OCI-LY1 (cell line): ENCODE measurements at regions not wholly inside any gene's neighbourhood (a gene's known extent, or its start where the extent isn't known, plus 50 kb on each side); places are given as distances from the start of the nearest gene placed in this dataset.

Experiments
- H2AFZ ChIP-seq: fragments of 200-600 bp; sonication (generic), shearing (Covaris generic); 2 replicates; pipeline ENCODE4 v1.6.0; 2014; ENCODE audit warnings: antibody characterized with exemption, mild to moderate bottlenecking, low read length
- H3F3A ChIP-seq: fragments of 200-600 bp; sonication (generic), shearing (Covaris generic); 2 replicates; pipeline ENCODE4 v1.6.0; 2014; ENCODE audit warnings: mild to moderate bottlenecking, antibody characterized with exemption, low read length, moderate library complexity; ENCODE audit not compliant: insufficient read depth
- H3K27ac ChIP-seq: fragments of 200-600 bp; sonication (generic); 2 replicates; pipeline ENCODE4 v1.5.1; 2014; ENCODE audit warnings: low read length, mixed run types, mild to moderate bottlenecking, low read depth; ENCODE audit not compliant: poor library complexity, severe bottlenecking
- H3K27me3 ChIP-seq: fragments of 200-600 bp; sonication (generic); 2 replicates; pipeline ENCODE4 v1.6.0; 2014; ENCODE audit warnings: antibody characterized with exemption, mild to moderate bottlenecking, low read length, moderate library complexity; ENCODE audit not compliant: insufficient read depth
- H3K36me3 ChIP-seq: fragments of 200-600 bp; sonication (generic); 2 replicates; pipeline ENCODE4 v1.6.1; 2014; ENCODE audit warnings: mild to moderate bottlenecking, antibody characterized with exemption, low read length, moderate library complexity, mixed read lengths; ENCODE audit not compliant: insufficient read depth
- H3K4me1 ChIP-seq: fragments of 200-600 bp; sonication (generic); 2 replicates; pipeline ENCODE4 v1.5.1; 2014; ENCODE audit warnings: mild to moderate bottlenecking, low read length, moderate library complexity; ENCODE audit not compliant: insufficient read depth, severe bottlenecking
- H3K4me2 ChIP-seq: fragments of 200-600 bp; sonication (generic), shearing (Covaris generic); 2 replicates; pipeline ENCODE4 v1.6.1; 2014; ENCODE audit warnings: low read length
- H3K4me3 ChIP-seq: fragments of 200-600 bp; sonication (generic); 2 replicates; pipeline ENCODE4 v1.5.1; 2014; ENCODE audit warnings: low read length, low read depth, mild to moderate bottlenecking, mixed read lengths; ENCODE audit not compliant: poor library complexity, severe bottlenecking
- H3K79me2 ChIP-seq: fragments of 200-600 bp; shearing (Covaris generic); 2 replicates; pipeline ENCODE4 v1.6.1; 2016; ENCODE audit warnings: mixed run types, low read length, mixed read lengths; ENCODE audit not compliant: insufficient read depth
- H3K9ac ChIP-seq: fragments of 200-600 bp; sonication (generic), shearing (Covaris generic); 2 replicates; pipeline ENCODE4 v1.6.1; 2014; ENCODE audit warnings: mild to moderate bottlenecking, low read length, mixed read lengths
- H3K9me2 ChIP-seq: fragments of 200-600 bp; sonication (generic), shearing (Covaris generic); 2 replicates; pipeline ENCODE4 v1.6.1; 2014; ENCODE audit warnings: low read depth, mild to moderate bottlenecking, low read length, mixed read lengths
- H3K9me3 ChIP-seq: fragments of 200-600 bp; shearing (Covaris generic); 2 replicates; pipeline ENCODE4 v1.6.1; 2014; ENCODE audit warnings: low read length, mixed read lengths
- H4K20me1 ChIP-seq: fragments of 200-600 bp; sonication (generic), shearing (Covaris generic); 2 replicates; pipeline ENCODE4 v1.6.0; 2016; ENCODE audit warnings: mild to moderate bottlenecking, low read length; ENCODE audit not compliant: insufficient read depth
- CTCF ChIP-seq: fragments of 200-600 bp; sonication (generic), shearing (Covaris generic); IDR thresholded peaks from 2 replicates; pipeline ENCODE4 v1.5.1; 2017; ENCODE audit warnings: mild to moderate bottlenecking, antibody characterized with exemption, low read length, moderate library complexity, mixed read lengths
- EZH2 ChIP-seq: fragments of 200-600 bp; sonication (generic), shearing (Covaris generic); IDR thresholded peaks from 2 replicates; pipeline ENCODE4 v1.8.0; 2017; ENCODE audit warnings: borderline replicate concordance, mixed run types, mild to moderate bottlenecking, antibody characterized with exemption, low read length, moderate library complexity, mixed read lengths

- no peak for TF ChIP-seq EZH2
- TF ChIP-seq CTCF = no peak
- H3K79me2 ChIP-seq = no peaks in the 10 kb centered on the region
- no peak overlapping the region for H3K4me3 ChIP-seq
- no peaks in the 10 kb centered on the region for H3K27me3 ChIP-seq
- no peaks in the 10 kb centered on the region for H3K9me2 ChIP-seq
- no peak overlapping the region for H3K4me2 ChIP-seq
- no peak overlapping the region for H2AFZ ChIP-seq
- H3K4me1 ChIP-seq = peaks cover 11% of the 10 kb centered on the region
- H3K36me3 ChIP-seq = no peaks in the 10 kb centered on the region
- H3K27ac ChIP-seq = no peak overlapping the region
- H3F3A ChIP-seq = no peaks in the 10 kb centered on the region
- H4K20me1 ChIP-seq = no peaks in the 10 kb centered on the region
- no peaks in the 10 kb centered on the region for H3K9me3 ChIP-seq
- no peak overlapping the region for H3K9ac ChIP-seq
Measured at GRCh38 chr6:154931711-154932424, 63.2 kb upstream of the TIAM2 start.

- Histone ChIP-seq H3K27ac (no peak overlapping the region), H2AFZ (no peak overlapping the region), H3K9me3 (no peaks in the 10 kb centered on the region), H3K4me3 (no peak overlapping the region), H3K27me3 (no peaks in the 10 kb centered on the region), H3K9ac (no peak overlapping the region), H3K9me2 (no peaks in the 10 kb centered on the region), H3F3A (no peaks in the 10 kb centered on the region), H3K4me1 (peaks cover 11% of the 10 kb centered on the region), H3K36me3 (no peaks in the 10 kb centered on the region), H3K79me2 (no peaks in the 10 kb centered on the region), H4K20me1 (no peaks in the 10 kb centered on the region), H3K4me2 (no peak overlapping the region)
- TF ChIP-seq EZH2 (no peak), CTCF (no peak)
Measured at GRCh38 chr6:154932515-154933027, 62.5 kb upstream of the TIAM2 start.

GRCh38 chr6:154933181-154933827, 61.8 kb upstream of the TIAM2 start:
- TF ChIP-seq EZH2 (no peak), CTCF (no peak)
- no peaks in the 10 kb centered on the region for H4K20me1 ChIP-seq
- no peak overlapping the region for H3K27ac ChIP-seq
- no peak overlapping the region for H3K9ac ChIP-seq
- no peaks in the 10 kb centered on the region for H3K27me3 ChIP-seq
- no peaks in the 10 kb centered on the region for H3K9me3 ChIP-seq
- no peaks in the 10 kb centered on the region for H3F3A ChIP-seq
- no peaks in the 10 kb centered on the region for H3K9me2 ChIP-seq
- no peaks in the 10 kb centered on the region for H3K36me3 ChIP-seq
- no peak overlapping the region for H3K4me3 ChIP-seq
- peaks cover 11% of the 10 kb centered on the region for H3K4me1 ChIP-seq
- H3K79me2 ChIP-seq = no peaks in the 10 kb centered on the region
- H3K4me2 ChIP-seq = no peak overlapping the region
- H2AFZ ChIP-seq = no peak overlapping the region
